GM12874 (cell line): ENCODE measurements at regions not wholly inside any gene's neighbourhood (a gene's known extent, or its start where the extent isn't known, plus 50 kb on each side); places are given as distances from the start of the nearest gene placed in this dataset.

Experiments used
- CTCF ChIP-seq: IDR thresholded peaks from 2 replicates; pipeline ENCODE4 v1.5.1; 2011; ENCODE audit warnings: low read depth, mild to moderate bottlenecking, control low read depth, low read length, moderate library complexity; ENCODE audit not compliant: insufficient read depth

- no peak for TF ChIP-seq CTCF
These were observed 940.1 kb upstream of the SORCS1 start for GRCh38 chr10:108104551-108105156.

- TF ChIP-seq CTCF: no peak
These were observed 932.8 kb upstream of the SORCS1 start for GRCh38 chr10:108097258-108097657.

- TF ChIP-seq CTCF: no peak
These were observed 931.7 kb upstream of the SORCS1 start for GRCh38 chr10:108095932-108096925.

- TF ChIP-seq CTCF: no peak
These were observed 926.1 kb upstream of the SORCS1 start for GRCh38 chr10:108090476-108091215.

GRCh38 chr10:108086502-108086901, 922.0 kb upstream of the SORCS1 start:
- no peak for TF ChIP-seq CTCF

GRCh38 chr10:108082596-108082995, 918.1 kb upstream of the SORCS1 start:
- no peak for TF ChIP-seq CTCF

- no peak for TF ChIP-seq CTCF
These were observed 913.8 kb upstream of the SORCS1 start for GRCh38 chr10:108078263-108078662.
